AG09319 (cell line): ENCODE measurements at regions not wholly inside any gene's neighbourhood (a gene's known extent, or its start where the extent isn't known, plus 50 kb on each side); places are given as distances from the start of the nearest gene placed in this dataset.

Source experiments
- DNase-seq: peaks from one replicate; pipeline ENCODE4 v3.0.0-alpha.2; 2010; ENCODE audit warnings: low read depth; ENCODE audit errors: extremely low read depth
- TF ChIP-seq, protein P1 (sequence below): IDR thresholded peaks from 2 replicates; pipeline ENCODE4 v1.5.1; 2011; ENCODE audit warnings: low read depth, mild to moderate bottlenecking, inconsistent platforms, low read length, moderate library complexity

DNA sequence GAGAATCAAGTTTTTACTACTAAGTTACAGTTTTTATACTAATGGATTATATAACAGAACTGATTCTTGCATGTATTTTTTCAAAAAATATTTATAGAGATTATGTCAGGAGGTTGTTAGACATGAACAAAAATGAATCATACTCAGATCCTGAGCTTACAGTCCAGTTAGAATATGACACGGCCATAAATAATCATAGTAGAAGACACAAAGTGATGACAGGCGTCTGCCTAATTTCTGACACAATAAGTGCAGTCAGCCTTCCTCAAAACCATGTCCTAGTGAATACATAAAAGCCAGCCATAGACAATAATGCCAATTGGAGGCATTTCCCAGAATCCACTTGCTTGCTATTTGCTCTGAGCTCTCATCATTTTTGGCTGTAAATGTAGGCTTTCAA, 81.7 kb upstream of the POU1F1 start:
- TF ChIP-seq, protein P1, sequence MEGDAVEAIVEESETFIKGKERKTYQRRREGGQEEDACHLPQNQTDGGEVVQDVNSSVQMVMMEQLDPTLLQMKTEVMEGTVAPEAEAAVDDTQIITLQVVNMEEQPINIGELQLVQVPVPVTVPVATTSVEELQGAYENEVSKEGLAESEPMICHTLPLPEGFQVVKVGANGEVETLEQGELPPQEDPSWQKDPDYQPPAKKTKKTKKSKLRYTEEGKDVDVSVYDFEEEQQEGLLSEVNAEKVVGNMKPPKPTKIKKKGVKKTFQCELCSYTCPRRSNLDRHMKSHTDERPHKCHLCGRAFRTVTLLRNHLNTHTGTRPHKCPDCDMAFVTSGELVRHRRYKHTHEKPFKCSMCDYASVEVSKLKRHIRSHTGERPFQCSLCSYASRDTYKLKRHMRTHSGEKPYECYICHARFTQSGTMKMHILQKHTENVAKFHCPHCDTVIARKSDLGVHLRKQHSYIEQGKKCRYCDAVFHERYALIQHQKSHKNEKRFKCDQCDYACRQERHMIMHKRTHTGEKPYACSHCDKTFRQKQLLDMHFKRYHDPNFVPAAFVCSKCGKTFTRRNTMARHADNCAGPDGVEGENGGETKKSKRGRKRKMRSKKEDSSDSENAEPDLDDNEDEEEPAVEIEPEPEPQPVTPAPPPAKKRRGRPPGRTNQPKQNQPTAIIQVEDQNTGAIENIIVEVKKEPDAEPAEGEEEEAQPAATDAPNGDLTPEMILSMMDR = no peak

DNA sequence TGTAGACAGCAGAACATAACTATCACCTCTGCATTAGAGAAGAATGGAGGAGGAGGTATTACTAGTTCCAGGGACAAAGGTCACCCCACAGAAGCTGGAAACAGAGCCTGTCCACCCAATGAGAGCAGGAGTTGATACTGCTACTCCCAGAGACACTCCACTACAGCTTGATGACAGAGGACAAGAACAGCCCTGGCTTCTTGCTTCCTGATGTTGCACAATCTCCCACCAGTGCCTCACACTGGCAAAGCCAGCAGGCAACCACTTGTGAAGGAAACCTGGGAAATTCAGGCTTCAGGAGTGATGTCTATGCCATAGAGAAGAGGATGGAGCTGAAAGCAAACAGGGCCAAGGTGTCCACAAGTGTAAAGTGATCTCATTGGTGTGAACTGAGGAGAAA, 78.0 kb upstream of the POU1F1 start:
- TF ChIP-seq, protein P1 = no peak
- no peak for DNase-seq

More for the DNA sequence above, 81.7 kb upstream of the POU1F1 start:
- DNase-seq = no peak

- TF ChIP-seq, protein P1 = no peak
- DNase-seq = no peak
Observed at GRCh38 chr3:87351937-87352336, 75.6 kb upstream of the POU1F1 start.

- TF ChIP-seq, protein P1 = peak; percentile 90
- no peak for DNase-seq
Observed at GRCh38 chr3:87350367-87351199, 74.2 kb upstream of the POU1F1 start.

DNA sequence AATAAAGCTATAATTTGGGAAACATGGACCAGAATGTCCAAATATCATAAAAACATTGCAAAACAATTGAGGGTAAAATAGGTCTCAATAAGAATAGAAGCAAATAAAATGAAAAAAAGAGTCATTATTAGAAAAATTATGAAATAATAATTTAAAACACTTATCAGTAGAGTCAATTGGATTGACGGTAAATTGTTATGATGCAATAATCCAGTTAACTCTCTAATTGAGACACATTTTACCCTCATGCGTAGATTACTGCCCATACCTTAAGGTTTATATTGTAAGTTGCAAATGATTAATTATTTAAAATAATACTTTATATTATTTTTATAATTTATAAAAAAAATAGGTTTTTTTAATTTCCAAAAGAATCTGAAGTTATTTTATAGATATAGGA, 73.4 kb upstream of the POU1F1 start:
- TF ChIP-seq, protein P1 = no peak
- DNase-seq = no peak

GRCh38 chr3:87336761-87337160, 60.4 kb upstream of the POU1F1 start:
- DNase-seq = no peak

GRCh38 chr3:87335931-87336330, 59.5 kb upstream of the POU1F1 start:
- no peak for DNase-seq
- TF ChIP-seq, protein P1 = no peak

More at GRCh38 chr3:87336761-87337160, 60.4 kb upstream of the POU1F1 start:
- TF ChIP-seq, protein P1 = no peak
